Body of pancreas (tissue), 4 donors: ENCODE measurements at regions not wholly inside any gene's neighbourhood (a gene's known extent, or its start where the extent isn't known, plus 50 kb on each side); places are given as distances from the start of the nearest gene placed in this dataset.

Experiments
- ATAC-seq: fragments of 150-250 bp; one replicate; pipeline ENCODE4 v1.9.1; 2016
- DNase-seq, 4 donors: peaks; one replicate each; pipeline ENCODE4 v3.0.0-alpha.2; 2019
- H3K27ac ChIP-seq, 4 donors: fragments of 200-600 bp; sonication (generic); 1 replicate in 3 of 4; 2 replicates in 1 of 4; pipeline versions ENCODE4 v1.5.1 to v1.6.1; 2016 to 2019; ENCODE audit warnings: mild to moderate bottlenecking in 1 of 4, mixed read lengths in 1 of 4, moderate library complexity in 1 of 4
- H3K27me3 ChIP-seq, 2 donors: fragments of 200-600 bp; sonication (generic); one replicate each; pipeline ENCODE4 v1.6.0; 2016; ENCODE audit warnings: mild to moderate bottlenecking in 1 of 2
- H3K36me3 ChIP-seq, 2 donors: fragments of 200-600 bp; sonication (generic); replicated peaks in 1 of 2; 2 replicates each; pipeline ENCODE4 v1.5.1; 2016; ENCODE audit warnings: low read depth in 2 of 2; ENCODE audit not compliant: insufficient read depth in 1 of 2
- H3K4me1 ChIP-seq: fragments of 200-600 bp; sonication (generic); one replicate; pipeline ENCODE4 v1.6.0; 2016
- H3K4me3 ChIP-seq, 2 donors: fragments of 200-600 bp; sonication (generic); 1 replicate in 1 of 2; 2 replicates in 1 of 2; pipeline ENCODE4 v1.5.1; 2016 to 2019
- H3K9me3 ChIP-seq, 3 donors: fragments of 200-600 bp; sonication (generic); 1 replicate in 2 of 3; 2 replicates in 1 of 3; pipeline ENCODE4 v1.5.1; 2016
- CTCF ChIP-seq, 7 experiments: fragments of 450-650 bp in 4 of 7; fragments of 200-600 bp in 3 of 7; sonication (generic) in 3 of 7; IDR thresholded peaks; one replicate each; pipeline ENCODE4 v1.5.1; 2016 to 2019; ENCODE audit warnings: antibody characterized with exemption in 7 of 7
- POLR2A ChIP-seq, 3 donors: fragments of 450-650 bp; IDR thresholded peaks; one replicate each; pipeline ENCODE4 v1.6.1; 2016; ENCODE audit warnings: antibody characterized with exemption in 3 of 3, mild to moderate bottlenecking in 2 of 3
- WGBS, 2 donors: methylation state at CpG; one replicate each; pipeline ENCODE4 v1.1.5; 2017; 5-methylcytosine and 5-hydroxymethylcytosine counted together
- intact Hi-C: fragments of 100-400 bp; cut with DNase I; formaldehyde crosslinking; loops from one replicate; pipeline ENCODE4 v1.15.1; 2023

- H3K36me3 ChIP-seq, result no peaks in the 10 kb centered on the region
- no peaks in the 10 kb centered on the region for H3K4me1 ChIP-seq
- no peak for TF ChIP-seq CTCF (IDR thresholded peaks at IDR 0.05)
- no peak for TF ChIP-seq POLR2A (IDR thresholded peaks at IDR 0.05)
- H3K4me3 ChIP-seq, result no peak overlapping the region
- H3K9me3 ChIP-seq, result no peaks in the 10 kb centered on the region
- H3K27me3 ChIP-seq, result no peaks in the 10 kb centered on the region
- intact Hi-C loops, result no loop called here
- WGBS, 2 donors, result 50 to 55% methylated on average over 4 to 6 of the region's 6 CpGs
- ATAC-seq (no peak), DNase-seq (no peak)
- H3K27ac ChIP-seq, result no peak overlapping the region
Measured at GRCh38 chr3:191973820-191974219, 512.9 kb downstream of the PYDC2 start.

- ATAC-seq, result no peak
- Histone ChIP-seq H3K27me3 (no peaks in the 10 kb centered on the region), H3K36me3 (no peaks in the 10 kb centered on the region), H3K4me1 (no peaks in the 10 kb centered on the region), H3K27ac (no peak overlapping the region), H3K9me3 (no peaks in the 10 kb centered on the region), H3K4me3 (no peak overlapping the region)
- no peak for DNase-seq
- intact Hi-C loops, result no loop called here
- TF ChIP-seq POLR2A (IDR thresholded peaks at IDR 0.05), result no peak
- no peak for TF ChIP-seq CTCF (IDR thresholded peaks at IDR 0.05)
- 59 to 61% methylated on average over 6 of the region's 6 CpGs for WGBS, 2 donors
Measured at GRCh38 chr3:191975936-191976335, 515.0 kb downstream of the PYDC2 start.

- no peaks in the 10 kb centered on the region for H3K36me3 ChIP-seq
- H3K27ac ChIP-seq, result no peak overlapping the region
- H3K27me3 ChIP-seq, result no peaks in the 10 kb centered on the region
- intact Hi-C loops, result no loop called here
- TF ChIP-seq POLR2A (IDR thresholded peaks at IDR 0.05) (no peak), CTCF (IDR thresholded peaks at IDR 0.05) (no peak)
- WGBS, 2 donors, result 61 to 67% methylated on average over 4 of the region's 4 CpGs
- no peaks in the 10 kb centered on the region for H3K4me1 ChIP-seq
- no peak for ATAC-seq
- no peak for DNase-seq
- H3K9me3 ChIP-seq, result no peaks in the 10 kb centered on the region
- no peak overlapping the region for H3K4me3 ChIP-seq
Measured at GRCh38 chr3:191980443-191980842, 519.5 kb downstream of the PYDC2 start.

- TF ChIP-seq CTCF (IDR thresholded peaks at IDR 0.05) (no peak), POLR2A (IDR thresholded peaks at IDR 0.05) (no peak)
- intact Hi-C loops, result no loop called here
- no peak overlapping the region for H3K27ac ChIP-seq
- no peaks in the 10 kb centered on the region for H3K36me3 ChIP-seq
- no peak for ATAC-seq
- H3K4me1 ChIP-seq, result no peaks in the 10 kb centered on the region
- H3K27me3 ChIP-seq, result no peaks in the 10 kb centered on the region
- DNase-seq, result no peak
- H3K9me3 ChIP-seq, result no peaks in the 10 kb centered on the region
- no peak overlapping the region for H3K4me3 ChIP-seq
- WGBS, 2 donors, result 46 to 54% methylated on average over 3 of the region's 3 CpGs
Measured at GRCh38 chr3:191982481-191982880, 521.5 kb downstream of the PYDC2 start.

- H3K36me3 ChIP-seq, result no peaks in the 10 kb centered on the region
- no peaks in the 10 kb centered on the region for H3K27me3 ChIP-seq
- no peak for DNase-seq
- no peak for ATAC-seq
- no peaks in the 10 kb centered on the region for H3K4me1 ChIP-seq
- TF ChIP-seq CTCF (IDR thresholded peaks at IDR 0.05) (no peak), POLR2A (IDR thresholded peaks at IDR 0.05) (no peak)
- 68 to 70% methylated on average over 3 of the region's 3 CpGs for WGBS, 2 donors
- H3K27ac ChIP-seq, result no peak overlapping the region
- H3K9me3 ChIP-seq, result no peaks in the 10 kb centered on the region
- intact Hi-C loops, result no loop called here
- H3K4me3 ChIP-seq, result no peak overlapping the region
Measured at GRCh38 chr3:191985691-191986090, 524.7 kb downstream of the PYDC2 start.
